IMR-90 (cell line): ENCODE measurements at regions not wholly inside any gene's neighbourhood (a gene's known extent, or its start where the extent isn't known, plus 50 kb on each side); places are given as distances from the start of the nearest gene placed in this dataset.

Experiments used
- ATAC-seq: fragments of 200-7000 bp; cut with Tn5 transposase; 2 replicates; pipeline ENCODE4 v1.9.1; 2020; ENCODE audit warnings: low read depth, mild to moderate bottlenecking, moderate library complexity
- BruUV-seq: library from RNA; stranded (reverse); fragments of 400-500 nt; replicated peaks from 2 replicates; lab custom pipeline; 2021; lab: Mats Ljungman, UMichigan
- CTCF ChIA-PET: fragments of 300-600 bp; formaldehyde crosslinking; extraction: SDS; loops from one replicate; lab custom pipeline; 2021; ENCODE audit warnings: antibody characterized with exemption; lab: Yijun Ruan, JAX
- POLR2A ChIA-PET: fragments of 300-600 bp; sonication (Branson Sonifier 250); formaldehyde crosslinking; loops from one replicate; lab custom pipeline; 2022; ENCODE audit warnings: antibody characterized with exemption; ENCODE audit not compliant: unreplicated experiment; lab: Charles Lee
- DNase-seq: peaks from one replicate; pipeline ENCODE4 v3.0.0; 2013
- H2AFZ ChIP-seq: replicated peaks from 2 replicates; pipeline ENCODE3; 2013; ENCODE audit warnings: low read length, mild to moderate bottlenecking; ENCODE audit not compliant: poor library complexity
- H2AK5ac ChIP-seq: 2 replicates; pipeline ENCODE4 v1.6.1; 2013; ENCODE audit warnings: low read depth, low read length, inconsistent platforms
- H2AK9ac ChIP-seq: replicated peaks from 2 replicates; pipeline ENCODE3; 2013; ENCODE audit warnings: mild to moderate bottlenecking, low read depth, low read length, moderate library complexity; ENCODE audit not compliant: poor library complexity
- H2BK120ac ChIP-seq: 2 replicates; pipeline ENCODE4 v1.6.1; 2013; ENCODE audit warnings: low read depth, low read length, inconsistent platforms
- H2BK15ac ChIP-seq: 3 replicates; pipeline ENCODE4 v1.6.1; 2013; ENCODE audit warnings: low read depth, low read length, inconsistent platforms
- H2BK20ac ChIP-seq: 2 replicates; pipeline ENCODE4 v1.6.1; 2013; ENCODE audit warnings: low read depth, mild to moderate bottlenecking, inconsistent platforms, low read length, moderate library complexity
- H2BK5ac ChIP-seq: 2 replicates; pipeline ENCODE4 v1.6.1; 2013; ENCODE audit warnings: mild to moderate bottlenecking, low read depth, low read length, inconsistent platforms; ENCODE audit not compliant: poor library complexity, severe bottlenecking
- H3K14ac ChIP-seq: replicated peaks from 2 replicates; pipeline ENCODE4 v1.6.1; 2013; ENCODE audit warnings: low read depth, low read length, inconsistent platforms
- H3K18ac ChIP-seq: 2 replicates; pipeline ENCODE4 v1.6.1; 2013; ENCODE audit warnings: low read depth, low read length, control low read depth
- H3K23ac ChIP-seq: 2 replicates; pipeline ENCODE4 v1.6.1; 2013; ENCODE audit warnings: low read depth, low read length, inconsistent platforms
- H3K27ac ChIP-seq: 2 replicates; pipeline ENCODE4 v1.5.1; 2013; ENCODE audit warnings: mild to moderate bottlenecking, control low read depth, low read length; ENCODE audit not compliant: insufficient read depth
- H3K27me3 ChIP-seq: 2 replicates; pipeline ENCODE4 v1.6.1; 2013; ENCODE audit warnings: low read length; ENCODE audit not compliant: control insufficient read depth, insufficient read depth
- H3K36me3 ChIP-seq: 2 replicates; pipeline ENCODE4 v1.6.1; 2013; ENCODE audit warnings: low read length, mixed read lengths; ENCODE audit not compliant: control insufficient read depth, insufficient read depth
- H3K4ac ChIP-seq: 2 replicates; pipeline ENCODE4 v1.6.1; 2013; ENCODE audit warnings: low read depth, low read length, inconsistent platforms
- H3K4me1 ChIP-seq: 2 replicates; pipeline ENCODE4 v1.6.1; 2013; ENCODE audit warnings: low read length, mixed read lengths; ENCODE audit not compliant: control insufficient read depth, insufficient read depth
- H3K4me2 ChIP-seq: 2 replicates; pipeline ENCODE4 v1.6.1; 2013; ENCODE audit warnings: low read depth, mild to moderate bottlenecking, control low read depth, low read length, moderate library complexity
- H3K4me3 ChIP-seq: 2 replicates; pipeline ENCODE4 v1.5.1; 2013; ENCODE audit warnings: low read depth, mild to moderate bottlenecking, control low read depth, low read length, moderate library complexity; ENCODE audit not compliant: insufficient read depth
- H3K56ac ChIP-seq: 2 replicates; pipeline ENCODE4 v1.6.1; 2013; ENCODE audit warnings: low read length, inconsistent platforms; ENCODE audit not compliant: insufficient read depth; ENCODE audit errors: extremely low read depth
- H3K79me1 ChIP-seq, 2 experiments: 2 replicates each; pipeline ENCODE4 v1.6.1; 2013; ENCODE audit warnings: low read length in 2 of 2, inconsistent platforms in 1 of 2, low read depth in 1 of 2
- H3K9ac ChIP-seq: 2 replicates; pipeline ENCODE4 v1.6.1; 2013; ENCODE audit warnings: low read depth, low read length, control low read depth
- H3K9me1 ChIP-seq: 2 replicates; pipeline ENCODE4 v1.6.1; 2013; ENCODE audit warnings: low read length, inconsistent platforms; ENCODE audit not compliant: insufficient read depth
- H3K9me3 ChIP-seq: 2 replicates; pipeline ENCODE4 v1.6.1; 2013; ENCODE audit warnings: low read length; ENCODE audit not compliant: control insufficient read depth, insufficient read depth
- H4K20me1 ChIP-seq: 2 replicates; pipeline ENCODE4 v1.6.1; 2013; ENCODE audit warnings: low read length, inconsistent platforms; ENCODE audit not compliant: insufficient read depth
- H4K5ac ChIP-seq: 2 replicates; pipeline ENCODE4 v1.6.1; 2013; ENCODE audit warnings: mild to moderate bottlenecking, low read depth, low read length, control low read depth
- H4K8ac ChIP-seq, 2 experiments: 2 replicates each; pipeline ENCODE4 v1.6.1; 2013; ENCODE audit warnings: low read depth in 2 of 2, low read length in 2 of 2, control low read depth in 1 of 2, inconsistent platforms in 1 of 2
- H4K91ac ChIP-seq: 2 replicates; pipeline ENCODE4 v1.6.1; 2013; ENCODE audit warnings: low read depth, low read length, inconsistent platforms; ENCODE audit not compliant: insufficient read depth
- FOS ChIP-seq: fragments of 150-350 bp; IDR thresholded peaks from 2 replicates; pipeline ENCODE4 v1.6.1; 2016; ENCODE audit warnings: low read depth, low read length
- MAFK ChIP-seq: IDR thresholded peaks from 2 replicates; pipeline ENCODE4 v1.6.1; 2012; ENCODE audit warnings: low read depth, low read length, improper control_type of control experiment
- MAZ ChIP-seq: IDR thresholded peaks from 2 replicates; pipeline ENCODE4 v1.6.1; 2012; ENCODE audit warnings: low read depth, mild to moderate bottlenecking, low read length, improper control_type of control experiment, moderate library complexity, borderline replicate concordance
- WGBS, 2 experiments: methylation state at CpG; one replicate each; pipeline versions ENCODE4 v1.1.5 to v1.1.7; 2013; ENCODE audit warnings: missing lambda C conversion rate in 2 of 2; ENCODE audit not compliant: insufficient read length in 1 of 2; ENCODE audit errors: extremely low coverage in 2 of 2; 5-methylcytosine and 5-hydroxymethylcytosine counted together
- dilution Hi-C: fragments of 300-500 bp; cut with HindIII; formaldehyde crosslinking; loops from one replicate; pipeline ENCODE4 v1.14.3; 2018; ENCODE audit warnings: low sequenced_read_pairs; ENCODE audit not compliant: unreplicated experiment
- in situ Hi-C: fragments of 300-500 bp; cut with MboI; formaldehyde crosslinking; loops from 3 replicates; pipeline ENCODE4 v1.14.3; 2019; ENCODE audit warnings: low sequenced_read_pairs, inconsistent platforms, mixed read lengths
- intact Hi-C: fragments of 100-400 bp; cut with micrococcal nuclease; formaldehyde crosslinking; loops from 2 replicates; pipeline ENCODE4 v1.10.0; 2022

DNA sequence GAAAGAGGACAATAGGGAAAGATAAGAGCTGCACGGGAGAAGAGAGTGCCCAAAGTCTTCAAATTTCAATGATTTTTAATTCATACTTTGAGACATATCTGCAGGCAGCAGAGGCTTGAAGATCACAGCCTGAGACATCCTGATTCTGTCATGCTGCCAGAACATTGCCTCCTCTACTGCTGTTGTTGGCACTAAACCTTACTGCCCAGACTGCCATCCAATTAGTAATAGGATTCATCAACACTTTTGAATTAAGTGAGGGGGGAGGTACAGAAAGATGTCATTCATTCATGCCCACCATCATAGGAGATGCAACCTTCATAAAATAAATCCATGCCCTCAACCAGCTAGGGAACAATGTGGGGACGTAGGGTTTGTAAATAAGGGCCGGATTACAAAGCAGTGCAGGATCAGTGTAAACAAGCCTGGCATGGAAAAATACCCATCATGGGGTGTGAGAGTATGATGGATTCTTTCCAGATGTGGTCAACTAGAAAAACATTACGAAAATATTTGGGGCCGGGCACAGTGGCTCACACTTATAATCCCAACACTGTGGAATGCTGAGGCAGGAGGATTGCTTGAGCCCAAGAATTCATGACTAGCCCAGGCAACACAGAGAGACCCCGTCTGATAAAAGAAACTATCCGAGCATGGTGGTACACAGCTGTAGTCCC is 122.1 kb upstream of the DAPK1 start:
- Histone ChIP-seq H3K9ac (no peak overlapping the region), H4K20me1 (no peaks in the 10 kb centered on the region), H3K79me1 (no peaks in the 10 kb centered on the region), H3K14ac (no peak overlapping the region), H4K91ac (no peak overlapping the region), H3K27ac (no peak overlapping the region; the same call in 1 of the 2 replicates), H2BK20ac (no peak overlapping the region), H3K4me3 (no peak overlapping the region), H3K18ac (no peak overlapping the region), H4K8ac (no peak overlapping the region), H2BK5ac (no peak overlapping the region), H2AFZ (no peak overlapping the region), H3K4me1 (no peaks in the 10 kb centered on the region; the same call in 1 of the 2 replicates), H3K9me1 (no peaks in the 10 kb centered on the region), H2BK15ac (no peak overlapping the region), H2AK9ac (no peak overlapping the region), H2AK5ac (no peak overlapping the region), H3K9me3 (no peaks in the 10 kb centered on the region), H4K5ac (no peak overlapping the region), H3K27me3 (no peaks in the 10 kb centered on the region; the same call in 1 of the 2 replicates), H3K36me3 (no peaks in the 10 kb centered on the region), H3K23ac (no peak overlapping the region), H2BK120ac (no peak overlapping the region), H3K4ac (no peak overlapping the region), H3K56ac (no peak overlapping the region), H3K4me2 (no peak overlapping the region)
- no TSS peak for BruUV-seq
- in situ Hi-C loops: no loop called here
- ATAC-seq (peak; percentile 21; the same call in 1 of the 2 replicates), DNase-seq (no peak)
- WGBS, 2 experiments: 47% methylated on average over 2 of the region's 7 CpGs; no CpG with 5 or more reads in 1 of the 2 experiments
- ChIA-PET POLR2A (no interaction called here), CTCF (no interaction called here)
- intact Hi-C loops: no loop called here
- dilution Hi-C loops: no loop called here
- TF ChIP-seq FOS: no peak
- TF ChIP-seq MAFK: no peak
- no peak for TF ChIP-seq MAZ
